RPMI7951 (cell line): ENCODE measurements at regions not wholly inside any gene's neighbourhood (a gene's known extent, or its start where the extent isn't known, plus 50 kb on each side); places are given as distances from the start of the nearest gene placed in this dataset.
"Not testable (repeated sequence)": the region's sequence is repeated elsewhere in the genome, so short reads cannot be mapped to it uniquely, and the experiment has no call there.

Source experiments
- DNase-seq: peaks from one replicate; pipeline ENCODE4 v3.0.0-alpha.2; 2012; ENCODE audit warnings: low read depth

DNA sequence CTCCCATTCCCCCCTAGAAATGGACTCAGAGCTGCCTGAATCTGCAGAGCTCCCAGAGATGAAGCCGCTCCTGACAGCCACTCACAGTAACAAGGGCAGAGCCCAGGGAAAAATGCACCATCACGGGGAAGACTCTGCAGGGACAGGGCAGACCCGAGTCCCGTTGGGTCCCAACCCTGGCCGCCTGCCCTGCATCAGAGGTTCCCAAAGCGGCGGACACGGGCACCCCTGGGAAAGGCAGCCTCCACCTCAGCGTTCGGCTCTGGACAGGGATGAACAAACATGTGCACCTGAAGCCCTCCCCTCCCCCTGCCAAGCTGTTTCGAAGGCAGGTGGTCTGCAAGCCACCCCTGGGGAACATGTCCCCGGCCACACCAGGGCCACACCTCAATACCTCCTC lies 320.4 kb downstream of the ADGRD1 start:
- DNase-seq, result no peak

DNA sequence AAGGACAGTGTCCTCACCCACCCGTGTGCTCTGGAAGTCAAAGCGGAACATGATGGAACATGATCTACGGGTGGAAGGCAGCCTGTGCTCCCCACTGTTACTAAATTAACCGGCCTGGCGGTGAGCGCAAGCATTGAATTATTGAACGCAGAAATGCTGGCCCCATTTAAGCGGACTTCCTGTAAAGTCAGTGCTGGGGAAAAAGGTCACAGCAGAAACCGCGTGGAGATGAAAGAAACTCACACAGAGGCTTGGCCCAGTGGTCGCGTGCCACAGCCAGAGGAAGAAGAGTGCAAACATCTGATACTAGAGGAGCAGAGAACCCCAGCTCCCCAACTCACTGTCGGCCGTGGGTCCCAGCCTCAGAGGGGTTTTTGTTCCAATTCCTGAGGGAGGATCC lies 321.2 kb downstream of the ADGRD1 start:
- no peak for DNase-seq

- no peak for DNase-seq
These were observed 322.1 kb downstream of the ADGRD1 start for GRCh38 chr12:131275824-131276223.

DNA sequence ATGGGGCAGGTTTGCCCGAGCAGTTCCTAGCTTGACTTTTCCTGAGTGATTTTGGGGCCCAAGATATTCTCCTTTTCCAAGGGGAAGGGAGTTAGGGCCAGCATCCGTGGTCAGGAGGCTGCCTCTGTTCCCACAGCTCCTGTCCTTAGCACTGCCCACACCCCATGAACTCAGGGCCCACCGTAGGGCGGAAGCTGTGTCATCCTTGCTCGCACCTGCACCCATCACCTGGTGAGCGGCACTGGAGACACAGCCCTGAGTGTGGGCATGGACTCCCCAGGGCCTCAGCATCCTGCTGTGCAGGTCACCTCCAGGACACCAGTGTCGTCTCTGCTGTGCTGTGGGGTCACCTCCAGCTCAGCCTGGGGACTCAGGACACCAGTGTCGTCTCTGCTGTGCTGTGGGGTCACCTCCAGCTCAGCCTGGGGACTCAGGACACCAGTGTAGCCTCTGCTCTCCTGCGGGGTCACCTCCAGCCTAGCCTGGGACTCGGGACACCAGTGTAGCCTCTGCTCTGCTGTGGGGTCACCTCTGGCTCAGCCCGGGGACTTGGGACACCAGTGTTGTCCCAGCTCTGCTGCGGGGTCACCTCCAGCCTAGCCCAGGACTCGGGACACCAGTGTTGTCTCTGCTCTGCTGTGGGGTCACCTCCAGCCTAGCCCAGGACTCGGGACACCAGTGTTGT lies 322.9 kb downstream of the ADGRD1 start:
- DNase-seq, result no peak

DNA sequence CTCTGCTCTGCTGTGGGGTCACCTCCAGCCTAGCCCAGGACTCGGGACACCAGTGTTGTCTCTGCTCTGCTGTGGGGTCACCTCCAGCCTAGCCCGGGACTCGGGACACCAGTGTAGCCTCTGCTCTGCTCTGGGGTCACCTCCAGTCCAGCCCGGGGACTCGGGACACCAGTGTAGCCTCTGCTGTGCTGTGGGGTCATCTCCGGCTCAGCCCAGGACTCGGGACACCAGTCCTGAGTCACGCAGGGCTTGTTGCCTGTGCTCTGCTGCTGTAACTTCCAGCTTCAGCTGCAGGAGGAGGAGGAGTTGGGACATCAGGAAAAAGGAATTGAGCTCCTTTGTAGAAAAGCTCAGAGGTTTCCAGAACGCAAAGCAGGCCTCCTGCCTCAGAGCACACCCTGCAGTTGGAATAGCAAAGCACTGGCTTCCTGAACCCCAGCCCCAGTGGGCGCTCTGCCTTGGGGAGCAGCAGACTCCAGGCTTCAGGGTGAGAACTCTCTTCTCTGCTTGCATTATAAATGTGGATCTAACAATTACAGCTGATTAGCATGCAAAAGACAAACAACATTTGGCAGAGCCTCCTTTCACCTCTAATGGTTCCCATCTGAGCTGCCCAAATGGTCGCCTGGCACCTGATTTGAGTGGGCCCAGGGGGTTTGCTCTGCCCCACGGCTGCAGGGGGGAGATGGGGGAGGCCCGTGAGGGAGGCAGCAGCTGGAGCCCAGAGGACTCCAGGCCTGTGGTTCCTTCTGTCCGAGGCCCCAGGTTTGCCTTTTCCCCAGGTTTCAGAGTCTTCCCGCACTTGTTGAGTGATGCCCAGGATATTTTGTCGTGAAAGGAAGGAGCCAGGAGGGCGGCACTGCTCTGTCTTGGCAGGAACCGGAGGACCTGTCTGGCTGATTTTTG lies 323.7 kb downstream of the ADGRD1 start:
- not testable (repeated sequence) for DNase-seq

DNA sequence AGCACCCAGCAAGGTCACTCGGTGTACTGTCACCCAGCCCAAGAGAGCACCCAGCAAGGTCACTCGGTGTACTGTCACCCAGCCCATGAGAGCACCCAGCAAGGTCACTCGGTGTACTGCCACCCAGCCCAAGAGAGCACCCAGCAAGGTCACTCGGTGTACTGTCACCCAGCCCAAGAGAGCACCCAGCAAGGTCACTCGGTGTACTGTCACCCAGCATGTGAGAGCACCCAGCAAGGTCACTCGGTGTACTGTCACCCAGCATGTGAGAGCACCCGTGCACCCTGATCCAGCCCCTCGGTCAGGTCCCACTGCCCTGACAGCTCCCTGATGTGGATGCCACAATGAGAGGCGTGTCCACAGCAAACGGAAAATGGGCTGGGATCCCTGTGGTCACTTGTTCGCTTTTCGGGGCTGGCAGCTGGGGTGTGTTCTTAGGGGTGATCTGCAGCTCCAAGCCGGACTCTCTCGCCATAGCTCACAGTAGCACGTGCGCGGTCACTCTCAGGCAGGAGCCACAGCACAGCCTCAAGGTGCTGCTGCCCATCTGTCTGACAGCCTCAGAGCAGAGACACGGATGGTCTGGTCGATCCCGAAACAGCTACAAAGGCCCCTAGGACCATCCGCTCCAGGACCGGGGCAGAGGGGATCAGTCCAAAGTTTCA lies 324.9 kb downstream of the ADGRD1 start:
- DNase-seq, result not testable (repeated sequence)

DNA sequence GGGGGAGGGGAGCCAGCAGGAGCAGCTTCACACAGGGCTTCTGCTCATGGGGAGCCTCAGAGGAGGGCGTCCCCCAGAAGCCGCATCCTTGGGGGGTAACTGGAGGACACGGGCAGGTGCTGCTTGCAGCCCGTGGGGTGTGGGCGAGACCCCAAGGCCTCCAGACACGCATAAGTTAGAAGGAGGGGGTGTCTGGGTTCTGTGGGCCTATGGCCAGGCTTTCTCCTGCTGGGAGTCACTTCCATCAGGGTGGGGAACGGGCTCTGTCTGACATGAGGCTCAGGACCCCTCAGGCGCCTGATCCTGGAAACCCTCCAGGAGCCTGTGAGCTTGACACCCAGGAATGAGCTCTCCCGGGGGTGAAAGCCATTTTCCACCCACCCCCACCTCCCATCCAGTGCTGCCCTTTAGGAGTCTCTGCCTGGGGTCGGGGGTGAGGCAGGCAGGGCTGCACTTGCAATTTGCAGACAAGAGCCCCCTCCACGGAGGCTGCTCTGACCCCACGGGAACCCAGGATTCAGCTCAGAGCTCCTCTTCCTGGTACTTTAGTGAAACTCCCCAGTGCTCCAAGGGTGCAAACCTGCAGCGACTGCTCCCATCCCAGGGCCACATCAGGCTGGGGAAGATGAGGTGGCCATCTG lies 325.7 kb downstream of the ADGRD1 start:
- DNase-seq, result no peak

DNA sequence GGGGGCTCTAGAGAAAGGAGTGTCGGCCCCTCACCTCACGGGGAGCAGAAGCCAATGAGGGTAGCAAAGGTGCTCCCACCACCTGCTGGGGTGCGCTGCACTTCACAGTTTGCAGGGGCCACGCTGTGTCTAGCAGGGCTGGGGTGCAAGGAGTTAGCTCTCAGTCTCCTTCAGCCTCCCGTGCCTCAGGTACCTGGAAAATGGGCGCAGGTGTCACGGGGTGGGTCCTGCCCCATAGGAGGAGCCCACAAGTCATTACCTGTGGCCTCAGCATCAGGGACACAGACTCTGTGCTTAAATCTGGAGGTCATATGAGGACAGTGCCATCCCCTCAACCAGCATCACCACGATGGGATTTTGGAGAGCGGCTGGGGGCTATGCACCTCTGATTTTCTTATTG lies 326.7 kb downstream of the ADGRD1 start:
- no peak for DNase-seq

GRCh38 chr12:131281016-131281415 lies 327.3 kb downstream of the ADGRD1 start:
- DNase-seq, result no peak

DNA sequence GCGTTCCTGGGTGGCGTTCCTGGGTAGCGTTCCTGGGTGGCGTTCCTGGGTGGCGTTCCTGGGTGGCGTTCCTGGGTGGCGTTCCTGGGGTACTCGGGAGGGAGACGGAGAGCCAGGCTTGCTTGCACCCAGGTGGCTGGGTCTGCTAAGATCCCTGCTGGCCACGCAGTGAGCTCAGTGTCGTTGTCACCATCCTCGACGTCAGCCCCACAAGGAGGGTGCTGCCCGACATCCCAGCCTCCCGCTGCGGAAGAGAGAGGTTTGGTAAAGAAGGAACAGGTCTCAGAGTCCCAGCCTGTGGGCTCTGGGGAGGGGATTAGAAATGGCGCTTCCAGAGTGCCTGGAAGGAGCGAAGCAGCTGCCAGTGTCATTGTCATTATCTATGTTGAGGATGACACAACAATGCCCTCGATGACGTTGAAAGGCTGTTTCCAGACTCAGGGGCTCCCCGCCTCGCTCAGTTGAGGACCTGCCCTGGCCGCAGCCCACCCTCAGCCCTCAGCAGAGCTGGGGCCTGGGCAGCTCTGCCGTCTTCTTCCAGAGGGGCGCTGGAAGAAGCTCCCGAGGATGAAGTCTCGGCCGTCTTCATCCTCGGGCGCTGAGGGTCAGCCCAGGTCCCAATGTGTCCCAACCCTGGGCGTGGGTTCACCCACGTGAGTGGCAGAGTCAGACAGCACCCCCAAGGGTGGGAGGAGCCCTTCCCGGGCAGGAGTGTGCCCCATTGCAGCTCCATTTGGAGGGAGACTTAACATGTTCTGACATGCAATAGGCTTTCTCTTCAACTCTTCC lies 328.8 kb downstream of the ADGRD1 start:
- no peak for DNase-seq

GRCh38 chr12:131283191-131283861 lies 329.6 kb downstream of the ADGRD1 start:
- DNase-seq, result no peak

GRCh38 chr12:131283862-131284825 lies 330.4 kb downstream of the ADGRD1 start:
- DNase-seq, result not testable (repeated sequence)

GRCh38 chr12:131284954-131285904 lies 331.5 kb downstream of the ADGRD1 start:
- DNase-seq, result not testable (repeated sequence)

- not testable (repeated sequence) for DNase-seq
These were observed 332.2 kb downstream of the ADGRD1 start for GRCh38 chr12:131285905-131286295.

- not testable (repeated sequence) for DNase-seq
These were observed 332.6 kb downstream of the ADGRD1 start for GRCh38 chr12:131286301-131286700.

DNA sequence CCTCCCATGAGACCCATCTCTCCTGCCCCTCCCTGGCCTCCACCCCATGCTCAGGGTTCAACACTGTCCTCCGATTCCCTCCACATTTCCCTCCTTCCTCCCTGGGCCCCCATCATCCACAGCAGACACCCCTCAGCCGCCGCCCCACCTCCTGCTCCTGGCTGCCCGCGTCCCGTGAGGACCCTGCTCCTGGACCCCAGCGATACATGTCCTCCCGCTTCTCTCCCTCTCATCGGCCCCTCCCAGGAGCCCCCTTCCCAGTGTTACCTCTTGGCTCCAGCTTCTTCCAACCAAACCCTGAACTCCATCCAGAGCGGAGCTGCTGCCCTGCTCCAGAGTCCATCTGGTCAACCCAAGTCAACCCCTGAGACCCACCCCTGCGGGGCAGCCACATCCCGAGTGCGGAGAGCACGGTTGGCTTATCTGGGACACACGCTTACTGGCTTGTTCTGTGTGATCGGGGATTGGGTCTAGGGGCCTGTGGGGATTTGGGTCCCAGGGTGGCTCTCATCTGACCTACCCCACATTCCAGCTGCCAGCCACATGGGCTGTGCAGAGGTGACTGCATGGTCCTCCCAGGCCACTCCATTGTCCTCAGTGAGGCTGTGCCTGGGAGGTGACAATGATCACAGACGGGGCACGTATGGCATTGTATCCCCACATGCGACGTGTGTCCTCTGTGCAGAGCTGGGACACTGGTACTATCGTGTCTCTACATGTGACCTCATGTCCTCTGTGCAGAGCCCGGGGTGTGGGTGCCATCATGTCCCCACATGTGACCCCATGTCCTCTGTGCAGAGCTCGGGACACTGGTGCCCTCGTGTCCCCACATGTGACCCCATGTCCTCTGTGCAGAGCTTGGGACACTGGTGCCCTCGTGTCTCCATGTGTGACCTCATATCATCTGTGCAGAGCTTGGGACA lies 333.6 kb downstream of the ADGRD1 start:
- no peak for DNase-seq
